HG02763 (cell line): ENCODE measurements at regions not wholly inside any gene's neighbourhood (a gene's known extent, or its start where the extent isn't known, plus 50 kb on each side); places are given as distances from the start of the nearest gene placed in this dataset.

Experiments
- ATAC-seq: cut with Tn5 transposase; IDR thresholded peaks from one replicate; pipeline ENCODE4 v1.9.1; 2021; ENCODE audit warnings: mild to moderate bottlenecking, moderate library complexity; ENCODE audit not compliant: unreplicated experiment

DNA sequence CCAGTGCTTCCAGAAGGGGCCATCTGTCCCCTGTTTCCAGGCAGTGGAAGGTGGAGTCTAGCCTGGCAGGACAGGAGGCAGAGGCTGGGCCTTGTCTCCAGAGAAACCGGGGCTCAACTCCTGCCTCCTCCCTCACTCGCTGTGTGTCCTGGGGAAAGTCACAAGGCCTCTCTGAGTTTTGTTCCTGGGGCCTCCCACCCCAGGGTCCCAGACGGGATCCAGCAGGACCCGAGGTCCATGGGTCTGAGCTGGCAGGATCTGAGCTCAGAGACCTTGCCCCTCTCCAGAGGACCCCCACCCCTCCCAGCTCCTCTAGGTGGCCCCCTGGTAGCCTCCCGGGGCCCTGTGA, 72.2 kb upstream of the TAF1B start:
- no peak for ATAC-seq

- no peak for ATAC-seq
Measured at GRCh38 chr2:9771481-9772017, 71.7 kb upstream of the TAF1B start.

- ATAC-seq, result no peak
Measured at GRCh38 chr2:9772035-9772998, 71.0 kb upstream of the TAF1B start.

DNA sequence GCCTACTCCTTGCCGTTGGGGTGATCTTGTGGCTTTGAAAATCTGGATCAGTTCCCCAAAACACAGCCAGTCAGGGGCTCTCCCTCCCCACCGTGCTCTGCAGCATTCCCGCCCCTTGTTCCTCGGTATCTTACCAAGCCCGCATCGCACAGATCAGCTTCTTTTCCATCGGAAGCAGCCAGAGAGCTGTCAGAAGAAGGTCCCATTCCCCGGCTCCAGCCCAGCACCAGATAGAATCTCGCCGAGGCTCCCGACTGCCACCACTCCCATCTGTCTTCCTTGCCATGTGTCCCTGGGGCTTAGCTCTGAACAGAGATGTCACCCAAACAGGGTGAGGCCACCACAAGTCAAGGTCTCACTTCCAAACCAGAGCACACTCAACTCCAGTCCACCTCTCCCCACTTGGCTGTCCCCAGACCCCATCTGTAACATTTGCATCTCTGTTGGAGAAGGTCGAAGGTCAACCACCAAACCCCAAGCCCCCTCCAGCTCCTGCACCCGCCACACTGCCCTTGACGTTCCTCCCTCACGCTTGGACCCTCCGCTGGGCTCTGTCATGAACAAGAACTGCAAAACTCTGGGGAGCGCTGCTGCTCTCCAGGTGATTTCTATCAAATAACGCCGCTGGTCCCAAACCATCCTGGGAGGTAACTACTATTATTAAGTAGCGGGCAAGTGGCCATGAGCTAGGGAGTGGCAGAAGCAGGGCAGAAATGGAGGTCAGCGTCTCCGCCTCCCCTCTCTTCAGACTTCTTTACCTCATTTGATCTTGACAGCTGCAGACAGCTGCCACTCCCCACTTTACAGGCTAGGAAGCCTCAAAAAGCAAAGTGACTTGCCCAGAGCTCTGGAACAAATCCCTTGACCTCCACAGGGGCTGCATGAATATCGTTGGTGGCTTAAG, 70.0 kb upstream of the TAF1B start:
- ATAC-seq, result no peak

DNA sequence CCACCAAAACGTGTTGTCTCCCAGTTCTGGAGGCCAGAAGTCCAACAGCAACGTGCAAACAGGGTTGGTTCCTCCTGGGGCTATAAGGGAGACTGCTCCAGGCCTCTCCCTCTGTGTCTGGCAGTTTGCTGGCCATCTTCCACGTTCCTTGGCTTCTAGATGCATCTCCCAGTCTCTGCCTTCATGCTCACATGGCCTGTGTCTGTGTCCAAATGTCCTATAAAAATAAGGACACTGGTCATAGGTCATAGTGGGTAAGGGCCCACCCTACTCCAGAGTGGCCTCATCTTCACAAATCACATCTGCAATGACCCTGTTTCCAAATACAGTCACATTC, 69.4 kb upstream of the TAF1B start:
- no peak for ATAC-seq

GRCh38 chr2:9774266-9774665, 69.0 kb upstream of the TAF1B start:
- ATAC-seq, result no peak

GRCh38 chr2:9775351-9775750, 67.9 kb upstream of the TAF1B start:
- ATAC-seq, result no peak

DNA sequence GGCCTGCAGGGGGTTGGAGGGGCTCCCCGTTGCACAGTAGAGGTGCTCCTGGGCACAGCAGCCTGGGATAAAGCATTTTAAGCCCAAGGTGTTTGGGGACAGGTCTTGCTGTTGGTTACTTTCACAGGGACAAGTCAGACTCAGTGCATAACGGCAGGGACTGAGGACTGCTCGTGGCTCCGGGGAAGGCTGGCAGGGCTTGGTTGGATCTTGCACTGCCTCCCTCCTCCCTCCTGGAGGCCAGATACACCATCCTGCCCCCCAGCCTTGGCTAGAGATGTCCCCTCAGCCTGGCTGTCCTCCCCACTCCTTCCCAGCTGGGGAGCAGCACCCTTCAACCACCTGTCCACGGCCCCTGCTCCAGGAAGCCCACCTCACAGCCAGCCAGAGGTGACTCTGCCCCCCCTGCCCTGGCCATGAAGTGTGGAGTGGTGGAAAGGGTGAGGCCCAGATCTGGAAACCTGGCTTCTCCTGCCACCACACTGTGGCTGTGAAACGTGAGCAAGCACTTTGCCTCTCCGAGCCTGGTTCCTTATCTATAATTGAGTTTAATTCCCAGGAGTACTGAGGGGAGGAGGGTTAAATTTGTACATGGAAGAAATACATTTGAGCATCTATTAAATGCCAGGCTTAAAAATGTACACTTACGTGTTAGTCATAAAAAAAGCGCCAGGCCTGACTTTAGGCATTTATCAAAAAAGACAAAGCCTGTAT, 67.1 kb upstream of the TAF1B start:
- ATAC-seq, result no peak

DNA sequence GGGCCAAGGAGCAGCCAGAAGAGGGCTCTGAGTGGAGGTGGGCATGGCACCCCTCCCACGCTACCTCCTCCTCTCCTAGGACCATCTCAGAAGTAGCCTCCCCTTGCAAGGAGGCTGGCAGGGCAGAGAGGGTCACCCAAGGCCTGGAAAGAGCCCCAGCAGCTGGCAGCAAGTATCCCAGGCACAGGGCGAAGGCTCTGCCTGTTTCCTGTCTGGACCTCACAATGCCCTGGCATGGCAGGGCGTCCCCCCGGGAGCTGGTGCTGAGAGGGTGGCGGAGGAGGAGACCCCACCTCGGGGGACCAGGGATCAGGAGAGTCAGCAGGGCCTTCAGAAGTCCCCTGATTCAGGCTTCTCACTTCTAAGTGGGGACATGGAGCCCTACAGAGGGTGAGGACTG, 66.2 kb upstream of the TAF1B start:
- ATAC-seq, result no peak

DNA sequence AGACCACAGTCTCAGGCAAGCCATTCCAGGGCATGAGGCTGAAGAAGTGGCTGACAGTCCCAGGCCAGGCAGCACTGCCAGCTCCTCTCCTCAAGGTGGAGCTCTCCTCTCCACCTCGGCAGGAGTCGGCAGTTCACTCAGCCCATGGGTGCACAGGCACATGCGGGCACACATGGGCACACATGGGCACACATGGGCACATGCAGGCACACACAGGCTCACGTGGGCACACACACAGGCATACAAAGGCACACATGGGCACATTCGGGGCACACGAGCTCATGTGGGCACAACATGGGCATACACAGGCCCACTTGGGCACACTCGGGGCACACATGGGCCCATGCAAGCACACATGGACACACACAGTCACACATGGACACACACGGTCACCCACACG, 65.3 kb upstream of the TAF1B start:
- no peak for ATAC-seq

GRCh38 chr2:9778471-9779316, 64.6 kb upstream of the TAF1B start:
- no peak for ATAC-seq

DNA sequence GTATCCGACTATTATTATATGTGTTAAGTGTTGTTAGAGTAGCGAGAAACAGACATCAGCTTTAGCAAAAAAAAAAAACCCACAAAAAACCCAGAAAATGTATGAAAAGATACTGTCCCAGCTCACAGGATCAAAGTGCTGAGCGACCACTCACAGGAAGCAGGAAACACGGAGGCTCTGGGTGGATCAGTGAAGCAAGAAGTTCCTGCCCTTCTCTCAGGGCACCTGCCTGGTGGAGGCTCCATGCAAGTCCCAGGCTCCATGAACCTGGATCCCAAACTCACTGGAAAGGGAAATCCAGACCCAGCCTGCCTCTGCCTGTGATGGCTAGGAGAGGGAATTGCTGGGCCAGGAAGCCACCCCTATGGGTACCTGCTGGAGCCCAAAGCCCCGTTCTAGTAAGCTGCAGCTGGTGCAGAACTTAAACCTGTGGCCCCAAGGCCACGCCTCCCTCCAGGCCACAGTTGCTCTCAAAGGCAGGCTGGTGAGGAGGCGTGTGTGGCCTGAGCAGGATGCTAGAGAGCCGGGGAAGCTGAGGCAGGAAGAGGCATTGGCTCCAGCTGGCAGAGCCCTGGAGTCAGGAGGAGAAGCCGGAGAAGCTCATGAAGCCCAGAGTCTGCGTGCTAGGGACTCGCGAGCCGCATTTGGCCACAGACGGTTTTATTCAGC, 63.5 kb upstream of the TAF1B start:
- ATAC-seq, result no peak

DNA sequence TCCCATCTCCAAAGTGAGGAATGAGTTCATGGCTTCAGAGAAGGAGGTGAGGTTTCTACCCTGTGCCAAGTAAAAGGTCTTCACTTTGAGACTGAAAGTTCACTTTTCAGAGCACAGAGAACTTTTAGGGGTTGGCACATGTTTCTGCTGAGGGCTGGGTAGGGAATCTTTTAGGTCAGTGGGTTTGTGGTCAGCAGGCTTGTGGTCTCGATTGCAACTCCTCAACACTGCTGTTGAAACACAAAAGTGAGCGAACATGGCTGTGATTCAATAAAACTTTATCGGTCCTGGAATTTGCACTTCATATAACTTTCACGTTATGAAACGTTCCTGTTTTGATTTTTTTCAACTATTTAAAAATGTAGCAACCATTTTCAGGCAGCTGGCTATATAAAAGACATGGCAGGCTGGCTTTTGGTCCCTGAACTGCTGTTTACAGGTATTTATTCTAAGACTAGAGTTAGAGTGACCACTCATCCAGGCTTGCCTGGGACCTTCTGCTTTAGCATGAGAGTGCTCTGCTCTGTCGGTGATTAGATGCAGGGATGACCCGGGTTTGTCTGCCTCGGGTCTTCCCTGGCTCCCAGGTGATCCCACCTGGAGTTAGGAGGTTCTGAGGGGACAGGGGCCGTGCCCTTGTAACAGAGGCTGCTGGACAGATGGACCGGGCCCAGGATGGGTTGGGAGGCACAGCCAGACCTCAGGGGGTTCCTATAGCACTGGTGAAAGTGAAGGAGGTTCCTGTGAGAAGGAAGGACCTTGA, 62.7 kb upstream of the TAF1B start:
- ATAC-seq, result no peak

DNA sequence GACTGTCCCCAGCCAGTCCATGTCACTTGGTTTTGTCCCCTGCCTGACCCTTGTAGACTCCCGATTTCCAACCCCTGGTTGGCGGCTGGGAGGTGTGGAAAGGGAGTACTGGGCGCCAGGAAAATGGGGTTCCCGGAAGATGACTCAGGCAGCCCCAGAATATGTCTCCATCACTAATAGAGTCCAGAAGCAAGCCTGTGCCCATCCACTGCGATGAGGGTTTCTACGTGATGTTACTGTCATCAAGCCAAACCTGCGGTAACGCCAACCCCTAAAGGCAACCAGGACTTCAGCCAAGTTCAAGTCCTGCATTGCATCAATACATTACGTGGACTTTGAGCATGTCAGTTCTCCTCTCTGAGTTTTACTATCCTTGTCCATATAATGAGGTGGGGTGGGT, 62.0 kb upstream of the TAF1B start:
- ATAC-seq, result no peak

GRCh38 chr2:9782197-9782719, 61.0 kb upstream of the TAF1B start:
- no peak for ATAC-seq

- no peak for ATAC-seq
Measured at GRCh38 chr2:9789371-9789770, 53.9 kb upstream of the TAF1B start.

GRCh38 chr2:9790702-9791225, 52.5 kb upstream of the TAF1B start:
- ATAC-seq, result no peak

- ATAC-seq, result no peak
Measured at GRCh38 chr2:9791711-9792110, 51.6 kb upstream of the TAF1B start.
